ACC112 (cell line): ENCODE measurements at regions not wholly inside any gene's neighbourhood (a gene's known extent, or its start where the extent isn't known, plus 50 kb on each side); places are given as distances from the start of the nearest gene placed in this dataset.

Experiments
- H2AFZ ChIP-seq: fragments of 200-600 bp; sonication (generic); one replicate; pipeline ENCODE4 v1.6.0; 2017; ENCODE audit warnings: antibody characterized with exemption, low read length; ENCODE audit not compliant: unreplicated experiment
- H3K27ac ChIP-seq: fragments of 200-600 bp; sonication (generic); 2 replicates; pipeline ENCODE4 v1.5.1; 2014; ENCODE audit warnings: low read depth, mild to moderate bottlenecking, antibody characterized with exemption, low read length, moderate library complexity
- H3K27me3 ChIP-seq: fragments of 200-600 bp; sonication (generic); 2 replicates; pipeline ENCODE4 v1.6.1; 2014; ENCODE audit warnings: mild to moderate bottlenecking, antibody characterized with exemption, low read length, moderate library complexity, mixed read lengths; ENCODE audit not compliant: insufficient read depth
- H3K36me3 ChIP-seq: fragments of 200-600 bp; sonication (generic); 2 replicates; pipeline ENCODE4 v1.6.1; 2016; ENCODE audit warnings: mild to moderate bottlenecking, antibody characterized with exemption, low read length, moderate library complexity, mixed read lengths; ENCODE audit not compliant: insufficient read depth
- H3K4me1 ChIP-seq: fragments of 200-600 bp; sonication (generic); one replicate; pipeline ENCODE4 v1.6.1; 2016; ENCODE audit warnings: low read length, mixed read lengths; ENCODE audit not compliant: insufficient read depth, unreplicated experiment, control insufficient read depth
- H3K4me3 ChIP-seq: fragments of 200-600 bp; sonication (generic); 2 replicates; pipeline ENCODE4 v1.5.1; 2014; ENCODE audit warnings: mild to moderate bottlenecking, low read depth, low read length
- H3K79me2 ChIP-seq: fragments of 200-600 bp; sonication (generic); one replicate; pipeline ENCODE4 v1.6.0; 2016; ENCODE audit warnings: low read length; ENCODE audit not compliant: control insufficient read depth, unreplicated experiment, insufficient read depth

DNA sequence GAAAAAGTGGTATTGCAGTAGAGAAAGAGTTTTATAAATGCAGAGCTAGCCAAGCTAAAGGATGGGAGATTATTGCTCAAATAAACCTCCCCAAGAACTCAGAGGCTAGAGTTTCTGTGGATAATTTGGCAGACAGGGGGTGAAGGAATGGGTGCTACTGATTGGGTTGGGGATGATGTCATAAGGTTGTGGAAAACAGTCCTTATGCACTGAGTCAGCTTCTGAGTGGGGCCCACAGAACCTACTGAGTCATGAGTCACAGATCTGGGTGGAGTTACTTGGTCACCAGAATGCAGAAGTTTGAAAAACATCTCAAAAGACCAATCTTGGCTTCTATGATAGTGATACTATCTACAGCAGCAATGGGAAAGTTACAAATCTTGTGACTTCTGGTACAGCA is 1146.7 kb downstream of the TYW1 start:
- H3K27me3 ChIP-seq, result no peaks in the 10 kb centered on the region
- no peak overlapping the region for H2AFZ ChIP-seq
- H3K27ac ChIP-seq, result no peak overlapping the region
- H3K36me3 ChIP-seq, result no peaks in the 10 kb centered on the region
- no peaks in the 10 kb centered on the region for H3K79me2 ChIP-seq
- H3K4me1 ChIP-seq, result no peaks in the 10 kb centered on the region
- H3K4me3 ChIP-seq, result no peak overlapping the region

DNA sequence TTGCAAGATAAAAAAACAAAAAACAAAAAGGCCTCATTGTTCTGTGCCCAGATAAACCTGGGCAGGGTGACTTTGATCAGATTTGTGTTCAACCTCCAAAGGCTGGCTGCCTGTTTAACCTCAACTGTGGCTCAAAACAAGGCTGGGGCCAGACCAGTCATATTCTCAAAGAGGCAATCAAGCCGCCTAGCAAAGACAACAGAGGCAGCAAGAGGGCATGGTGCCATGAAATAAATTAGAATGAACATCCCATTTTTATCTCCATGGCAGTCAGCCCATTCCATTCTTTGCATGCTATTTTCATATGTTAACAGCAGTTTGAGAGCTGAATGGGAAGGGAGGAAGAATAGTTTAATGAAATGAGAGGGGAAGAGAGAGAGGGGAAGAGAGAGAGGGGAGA is 1150.3 kb downstream of the TYW1 start:
- Histone ChIP-seq H3K36me3 (no peaks in the 10 kb centered on the region), H3K79me2 (no peaks in the 10 kb centered on the region), H3K4me1 (no peaks in the 10 kb centered on the region), H3K27me3 (no peaks in the 10 kb centered on the region), H2AFZ (no peak overlapping the region), H3K27ac (no peak overlapping the region), H3K4me3 (no peak overlapping the region)

DNA sequence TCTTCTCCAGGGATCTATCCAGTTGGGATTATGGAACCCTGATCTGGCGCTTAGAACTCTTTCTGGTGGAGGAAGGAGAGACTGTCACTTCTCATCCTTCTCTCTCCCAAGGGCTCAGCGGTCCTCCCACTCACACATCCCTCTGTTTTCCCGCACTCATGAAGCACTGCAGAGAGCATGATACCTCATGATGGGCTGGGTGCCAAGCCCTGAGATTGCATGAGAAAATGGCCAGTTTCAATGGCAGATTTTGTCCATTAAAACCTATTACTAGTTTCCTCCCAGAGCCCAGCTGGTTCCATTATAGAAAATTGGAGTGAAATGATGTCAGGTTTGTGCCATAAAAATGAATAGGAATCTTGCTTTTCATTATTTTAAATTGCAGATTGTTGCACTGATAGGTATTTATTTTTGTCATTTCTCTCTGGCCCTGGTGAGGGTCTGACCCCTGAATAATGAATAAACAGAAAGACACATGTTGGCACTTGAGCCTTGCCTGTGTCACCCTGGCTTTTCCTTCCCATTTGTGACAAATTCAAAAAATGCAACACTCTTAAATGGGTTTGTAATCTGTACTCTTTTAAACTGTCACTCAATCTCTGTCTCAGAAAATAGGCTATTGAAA is 1151.1 kb downstream of the TYW1 start:
- Histone ChIP-seq H3K79me2 (no peaks in the 10 kb centered on the region), H3K27ac (no peak overlapping the region), H3K4me3 (no peak overlapping the region), H2AFZ (no peak overlapping the region), H3K27me3 (no peaks in the 10 kb centered on the region), H3K4me1 (no peaks in the 10 kb centered on the region), H3K36me3 (no peaks in the 10 kb centered on the region)

GRCh38 chr7:68148440-68148839 is 1151.8 kb downstream of the TYW1 start:
- Histone ChIP-seq H3K4me1 (no peaks in the 10 kb centered on the region), H3K27me3 (no peaks in the 10 kb centered on the region), H3K79me2 (no peaks in the 10 kb centered on the region), H3K36me3 (no peaks in the 10 kb centered on the region), H2AFZ (no peak overlapping the region), H3K4me3 (no peak overlapping the region), H3K27ac (no peak overlapping the region)

DNA sequence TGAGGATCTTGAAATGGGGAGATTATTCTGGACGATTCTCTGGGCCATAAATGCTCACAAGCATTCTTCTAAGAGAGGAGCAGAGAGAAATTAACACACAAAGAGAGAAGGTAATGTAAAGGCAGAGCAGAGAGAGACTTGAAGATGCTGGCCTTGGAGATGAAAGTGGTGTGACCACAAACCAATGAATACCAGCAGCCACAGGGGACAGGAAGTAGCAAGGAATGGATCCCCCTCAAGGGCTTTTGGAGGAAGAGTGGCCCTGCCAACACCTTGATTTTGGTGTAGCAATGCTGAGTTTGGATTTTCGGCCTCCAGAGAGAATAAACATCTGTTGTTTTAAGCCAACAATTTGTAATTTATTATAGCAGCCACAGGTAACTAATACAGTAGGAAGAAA is 1155.6 kb downstream of the TYW1 start:
- Histone ChIP-seq H2AFZ (no peak overlapping the region), H3K27me3 (no peaks in the 10 kb centered on the region), H3K79me2 (no peaks in the 10 kb centered on the region), H3K27ac (no peak overlapping the region), H3K4me1 (no peaks in the 10 kb centered on the region), H3K36me3 (no peaks in the 10 kb centered on the region), H3K4me3 (no peak overlapping the region)

- no peak overlapping the region for H3K27ac ChIP-seq
- H3K79me2 ChIP-seq, result no peaks in the 10 kb centered on the region
- H3K36me3 ChIP-seq, result no peaks in the 10 kb centered on the region
- H3K27me3 ChIP-seq, result no peaks in the 10 kb centered on the region
- no peak overlapping the region for H2AFZ ChIP-seq
- H3K4me3 ChIP-seq, result no peak overlapping the region
- no peaks in the 10 kb centered on the region for H3K4me1 ChIP-seq
These were observed 1159.0 kb downstream of the TYW1 start for GRCh38 chr7:68155676-68156075.

GRCh38 chr7:68158686-68159295 is 1162.2 kb downstream of the TYW1 start:
- Histone ChIP-seq H2AFZ (no peak overlapping the region), H3K27me3 (no peaks in the 10 kb centered on the region), H3K36me3 (no peaks in the 10 kb centered on the region), H3K27ac (no peak overlapping the region), H3K4me1 (no peaks in the 10 kb centered on the region), H3K79me2 (no peaks in the 10 kb centered on the region), H3K4me3 (no peak overlapping the region)

DNA sequence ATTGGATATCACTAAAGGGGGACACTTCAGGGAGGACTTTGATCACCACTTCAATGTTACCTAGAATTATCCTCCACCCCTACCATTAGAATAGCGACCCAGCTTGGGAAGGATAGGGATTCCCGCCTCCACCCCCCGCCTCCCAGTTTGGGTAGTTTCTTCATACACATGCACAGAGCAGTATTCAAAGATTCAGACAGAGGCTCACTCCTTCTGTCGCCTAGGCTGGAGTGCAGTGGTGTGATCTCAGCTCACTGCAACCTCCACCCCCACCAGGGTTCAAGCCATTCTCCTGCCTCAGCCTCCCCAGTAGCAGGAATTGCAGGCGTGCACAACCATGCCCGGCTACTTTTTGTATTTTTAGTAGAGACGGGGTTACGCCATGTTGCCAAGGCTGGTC is 1166.1 kb downstream of the TYW1 start:
- H3K27me3 ChIP-seq, result no peaks in the 10 kb centered on the region

DNA sequence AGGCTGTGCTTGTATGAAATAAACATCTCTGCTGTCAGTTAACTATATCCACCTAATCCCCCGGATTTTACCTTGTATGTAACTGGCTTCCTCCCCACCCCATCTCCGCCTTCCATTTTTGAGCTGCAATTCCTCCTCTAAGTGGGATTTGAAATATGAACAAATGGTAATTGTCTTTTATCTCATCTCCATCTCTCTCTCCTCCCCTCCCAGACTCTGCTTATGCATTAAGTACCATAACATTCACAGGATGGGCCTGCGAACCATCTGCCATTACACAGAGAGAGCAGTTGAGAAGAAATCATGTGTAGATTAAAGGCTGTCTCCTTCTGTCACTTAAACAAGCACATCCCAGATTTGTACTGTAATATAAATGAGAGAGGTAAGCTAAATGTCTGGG is 1169.9 kb downstream of the TYW1 start:
- Histone ChIP-seq H3K27ac (no peak overlapping the region), H3K36me3 (no peaks in the 10 kb centered on the region), H2AFZ (no peak overlapping the region), H3K79me2 (no peaks in the 10 kb centered on the region), H3K27me3 (no peaks in the 10 kb centered on the region), H3K4me1 (no peaks in the 10 kb centered on the region), H3K4me3 (no peak overlapping the region)

More for the DNA sequence above, 1166.1 kb downstream of the TYW1 start:
- Histone ChIP-seq H3K4me1 (no peaks in the 10 kb centered on the region), H3K79me2 (no peaks in the 10 kb centered on the region), H3K27ac (no peak overlapping the region), H3K36me3 (no peaks in the 10 kb centered on the region), H3K4me3 (no peak overlapping the region), H2AFZ (no peak overlapping the region)

- no peak overlapping the region for H3K4me3 ChIP-seq
- no peaks in the 10 kb centered on the region for H3K27me3 ChIP-seq
- no peak overlapping the region for H2AFZ ChIP-seq
- no peaks in the 10 kb centered on the region for H3K4me1 ChIP-seq
- no peaks in the 10 kb centered on the region for H3K79me2 ChIP-seq
- H3K36me3 ChIP-seq, result no peaks in the 10 kb centered on the region
- H3K27ac ChIP-seq, result no peak overlapping the region
These were observed 1176.9 kb downstream of the TYW1 start for GRCh38 chr7:68173513-68173912.

- Histone ChIP-seq H3K4me1 (no peaks in the 10 kb centered on the region), H3K27ac (no peak overlapping the region), H3K79me2 (no peaks in the 10 kb centered on the region), H3K36me3 (no peaks in the 10 kb centered on the region), H2AFZ (no peak overlapping the region), H3K27me3 (no peaks in the 10 kb centered on the region), H3K4me3 (no peak overlapping the region)
These were observed 1180.3 kb downstream of the TYW1 start for GRCh38 chr7:68176974-68177373.
